WTC11 (cell line): ENCODE measurements at regions not wholly inside any gene's neighbourhood (a gene's known extent, or its start where the extent isn't known, plus 50 kb on each side); places are given as distances from the start of the nearest gene placed in this dataset.

Source experiments
- CREB1 ChIP-seq: sonication (generic); formaldehyde crosslinking; IDR thresholded peaks from 2 replicates; pipeline ENCODE4 v1.8.0; 2023; ENCODE audit warnings: mild to moderate bottlenecking, missing genetic modification reagents
- EMX1 ChIP-seq: fragments of 250-450 bp; sonication (Bioruptor Pico); IDR thresholded peaks from 2 replicates; pipeline ENCODE4 v1.8.0; 2021; ENCODE audit warnings: mild to moderate bottlenecking
- ETV6 ChIP-seq: sonication (generic); formaldehyde crosslinking; IDR thresholded peaks from 2 replicates; pipeline ENCODE4 v1.8.1; 2022; ENCODE audit warnings: mild to moderate bottlenecking, missing genetic modification reagents
- JUN ChIP-seq: sonication (generic); formaldehyde crosslinking; IDR thresholded peaks from 2 replicates; pipeline ENCODE4 v1.8.0; 2023; ENCODE audit warnings: mild to moderate bottlenecking, missing genetic modification reagents
- KAT7 ChIP-seq: sonication (generic); formaldehyde crosslinking; IDR thresholded peaks from 2 replicates; pipeline ENCODE4 v1.8.1; 2023; ENCODE audit warnings: missing genetic modification reagents, mild to moderate bottlenecking, borderline replicate concordance
- TF ChIP-seq, protein P1 (sequence below): fragments of 200-600 bp; IDR thresholded peaks from 2 replicates; pipeline ENCODE4 v1.8.0; 2022; ENCODE audit warnings: antibody characterized with exemption
- TF ChIP-seq, protein P2 (sequence below): sonication (generic); formaldehyde crosslinking; IDR thresholded peaks from 2 replicates; pipeline ENCODE4 v1.8.1; 2023; ENCODE audit warnings: mild to moderate bottlenecking, missing genetic modification reagents, moderate library complexity

DNA sequence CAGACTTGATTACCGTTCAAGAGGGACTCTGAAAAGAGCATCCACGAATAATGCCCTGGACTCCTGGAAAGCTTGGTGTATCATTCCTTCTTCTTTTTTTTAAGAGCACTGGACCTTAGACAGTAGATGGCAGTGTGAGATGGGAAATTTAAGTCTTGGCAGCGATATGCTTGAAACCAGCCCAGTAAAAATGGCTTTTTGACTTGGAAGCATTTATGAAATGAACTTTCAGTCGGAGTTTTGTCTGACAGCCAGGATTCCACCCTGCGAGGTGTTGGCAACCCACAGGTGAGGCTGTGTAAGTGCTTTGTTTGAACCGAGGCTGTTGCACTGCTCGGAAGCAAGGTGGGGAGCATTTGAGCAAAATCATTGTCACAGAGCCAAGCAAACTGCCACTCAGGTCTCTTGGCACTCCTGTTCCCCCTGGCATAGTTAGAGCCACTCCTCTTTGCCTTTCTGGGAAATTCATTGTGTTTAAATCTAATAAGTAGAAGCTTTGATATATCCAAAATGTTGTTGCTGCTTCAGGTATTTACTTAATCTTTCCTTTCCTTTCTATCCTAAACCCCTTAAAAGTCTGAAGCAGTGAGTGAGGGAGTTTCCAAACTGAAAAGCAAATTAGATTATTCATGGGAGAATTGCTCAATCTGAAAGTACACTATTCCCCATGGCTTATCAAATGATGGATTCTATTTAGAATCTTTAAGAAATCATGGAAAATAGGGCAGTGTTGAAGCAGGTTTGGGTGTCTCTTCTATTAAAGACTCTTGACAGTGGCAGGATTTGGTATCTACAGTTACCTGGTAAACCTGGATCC lies 272.8 kb upstream of the SLC35B3 start:
- TF ChIP-seq, protein P1, sequence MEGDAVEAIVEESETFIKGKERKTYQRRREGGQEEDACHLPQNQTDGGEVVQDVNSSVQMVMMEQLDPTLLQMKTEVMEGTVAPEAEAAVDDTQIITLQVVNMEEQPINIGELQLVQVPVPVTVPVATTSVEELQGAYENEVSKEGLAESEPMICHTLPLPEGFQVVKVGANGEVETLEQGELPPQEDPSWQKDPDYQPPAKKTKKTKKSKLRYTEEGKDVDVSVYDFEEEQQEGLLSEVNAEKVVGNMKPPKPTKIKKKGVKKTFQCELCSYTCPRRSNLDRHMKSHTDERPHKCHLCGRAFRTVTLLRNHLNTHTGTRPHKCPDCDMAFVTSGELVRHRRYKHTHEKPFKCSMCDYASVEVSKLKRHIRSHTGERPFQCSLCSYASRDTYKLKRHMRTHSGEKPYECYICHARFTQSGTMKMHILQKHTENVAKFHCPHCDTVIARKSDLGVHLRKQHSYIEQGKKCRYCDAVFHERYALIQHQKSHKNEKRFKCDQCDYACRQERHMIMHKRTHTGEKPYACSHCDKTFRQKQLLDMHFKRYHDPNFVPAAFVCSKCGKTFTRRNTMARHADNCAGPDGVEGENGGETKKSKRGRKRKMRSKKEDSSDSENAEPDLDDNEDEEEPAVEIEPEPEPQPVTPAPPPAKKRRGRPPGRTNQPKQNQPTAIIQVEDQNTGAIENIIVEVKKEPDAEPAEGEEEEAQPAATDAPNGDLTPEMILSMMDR, result no peak
- TF ChIP-seq CREB1 (CRISPR knock-in tag), result no peak
- TF ChIP-seq, protein P2, sequence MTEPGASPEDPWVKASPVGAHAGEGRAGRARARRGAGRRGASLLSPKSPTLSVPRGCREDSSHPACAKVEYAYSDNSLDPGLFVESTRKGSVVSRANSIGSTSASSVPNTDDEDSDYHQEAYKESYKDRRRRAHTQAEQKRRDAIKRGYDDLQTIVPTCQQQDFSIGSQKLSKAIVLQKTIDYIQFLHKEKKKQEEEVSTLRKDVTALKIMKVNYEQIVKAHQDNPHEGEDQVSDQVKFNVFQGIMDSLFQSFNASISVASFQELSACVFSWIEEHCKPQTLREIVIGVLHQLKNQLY (CRISPR knock-in tag), result no peak
- no peak for TF ChIP-seq KAT7 (CRISPR knock-in tag)
- no peak for TF ChIP-seq EMX1 (CRISPR knock-in tag)
- no peak for TF ChIP-seq ETV6 (CRISPR knock-in tag)
- no peak for TF ChIP-seq JUN (CRISPR knock-in tag)
